ENCODE measurements at regions not wholly inside any gene's neighbourhood (a gene's known extent, or its start where the extent isn't known, plus 50 kb on each side); places are given as distances from the start of the nearest gene placed in this dataset.

- DNase-seq (ENCODE audit: low read depth) = no peak
- TF ChIP-seq CTCF (IDR thresholded peaks at IDR 0.05; ENCODE audit: insufficient read depth, low read length, poor library complexity, severe bottlenecking) = no peak
- no peak overlapping the region for H3K4me3 ChIP-seq (ENCODE audit: low read depth, low read length)
Observed at GRCh38 chr17:77449908-77450741, 309.4 kb downstream of the SEC14L1 start.

GRCh38 chr17:77450742-77451244 lies 310.0 kb downstream of the SEC14L1 start:
- Histone ChIP-seq H3K36me3 (ENCODE audit: control insufficient read depth, insufficient read depth, low read length) (no peaks in the 10 kb centered on the region), H3K4me3 (ENCODE audit: low read depth, low read length) (peak overlapping the region; percentile 43), H3K27me3 (ENCODE audit: control insufficient read depth, insufficient read depth, low read length) (no peaks in the 10 kb centered on the region)
- DNase-seq (ENCODE audit: low read depth) = no peak
- no peak for TF ChIP-seq CTCF (IDR thresholded peaks at IDR 0.05; ENCODE audit: insufficient read depth, low read length, poor library complexity, severe bottlenecking)

More at GRCh38 chr17:77449908-77450741, 309.4 kb downstream of the SEC14L1 start:
- H3K27me3 ChIP-seq (ENCODE audit: control insufficient read depth, insufficient read depth, low read length) = no peaks in the 10 kb centered on the region
- H3K36me3 ChIP-seq (ENCODE audit: control insufficient read depth, insufficient read depth, low read length) = no peaks in the 10 kb centered on the region

- H3K36me3 ChIP-seq (ENCODE audit: control insufficient read depth, insufficient read depth, low read length) = no peaks in the 10 kb centered on the region
- no peak for DNase-seq (ENCODE audit: low read depth)
- peak overlapping the region; percentile 43 for H3K4me3 ChIP-seq (ENCODE audit: low read depth, low read length)
- no peaks in the 10 kb centered on the region for H3K27me3 ChIP-seq (ENCODE audit: control insufficient read depth, insufficient read depth, low read length)
- TF ChIP-seq CTCF (IDR thresholded peaks at IDR 0.05; ENCODE audit: insufficient read depth, low read length, poor library complexity, severe bottlenecking) = no peak
Observed at GRCh38 chr17:77451245-77451893, 310.6 kb downstream of the SEC14L1 start.

- DNase-seq (ENCODE audit: low read depth) = no peak
- Histone ChIP-seq H3K36me3 (ENCODE audit: control insufficient read depth, insufficient read depth, low read length) (no peaks in the 10 kb centered on the region), H3K4me3 (ENCODE audit: low read depth, low read length) (peak overlapping the region; percentile 43), H3K27me3 (ENCODE audit: control insufficient read depth, insufficient read depth, low read length) (no peaks in the 10 kb centered on the region)
- TF ChIP-seq CTCF (IDR thresholded peaks at IDR 0.05; ENCODE audit: insufficient read depth, low read length, poor library complexity, severe bottlenecking) = no peak
Observed at GRCh38 chr17:77451894-77452852, 311.4 kb downstream of the SEC14L1 start.

- DNase-seq (ENCODE audit: low read depth) = no peak
- Histone ChIP-seq H3K36me3 (ENCODE audit: control insufficient read depth, insufficient read depth, low read length) (no peaks in the 10 kb centered on the region), H3K4me3 (ENCODE audit: low read depth, low read length) (no peak overlapping the region), H3K27me3 (ENCODE audit: control insufficient read depth, insufficient read depth, low read length) (no peaks in the 10 kb centered on the region)
- TF ChIP-seq CTCF (IDR thresholded peaks at IDR 0.05; ENCODE audit: insufficient read depth, low read length, poor library complexity, severe bottlenecking) = no peak
Observed at GRCh38 chr17:77453613-77454241, 313.0 kb downstream of the SEC14L1 start.
